ENCODE measurements at regions not wholly inside any gene's neighbourhood (a gene's known extent, or its start where the extent isn't known, plus 50 kb on each side); places are given as distances from the start of the nearest gene placed in this dataset.
A peak's percentile ranks its signal among the peaks of the same experiment; 100 is the strongest.

GRCh38 chr1:227428803-227429202, 110.5 kb upstream of the CDC42BPA start:
- H3K4me3 ChIP-seq (ENCODE audit: low read depth, low read length): no peak overlapping the region
- TF ChIP-seq CTCF (conservative IDR thresholded peaks at IDR 0.05; ENCODE audit: low read depth, low read length): no peak
- DNase-seq (ENCODE audit: low read depth): peak; percentile 87

DNA sequence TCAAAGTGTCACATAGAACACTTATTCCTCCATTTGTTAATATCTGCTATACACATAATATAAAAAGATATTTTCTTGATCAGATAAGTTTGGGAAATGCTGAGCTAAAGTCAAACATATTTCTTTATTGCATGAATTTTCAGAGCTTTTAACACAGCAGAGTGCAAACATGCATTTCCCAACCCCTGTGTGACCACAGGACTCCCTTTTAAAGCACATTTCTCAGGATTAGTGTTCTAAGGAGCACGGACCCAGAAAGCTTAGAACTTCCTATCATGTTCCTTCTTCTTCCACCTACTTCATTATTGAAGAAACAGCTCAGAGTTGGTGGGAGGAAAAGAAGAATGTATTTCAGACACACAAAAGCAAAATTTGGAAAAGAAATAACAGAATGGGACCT, 109.1 kb upstream of the CDC42BPA start:
- no peak overlapping the region for H3K4me3 ChIP-seq (ENCODE audit: low read depth, low read length)
- DNase-seq (ENCODE audit: low read depth): no peak
- no peak for TF ChIP-seq CTCF (conservative IDR thresholded peaks at IDR 0.05; ENCODE audit: low read depth, low read length)

- DNase-seq (ENCODE audit: low read depth): no peak
- no peak overlapping the region for H3K4me3 ChIP-seq (ENCODE audit: low read depth, low read length)
- TF ChIP-seq CTCF (conservative IDR thresholded peaks at IDR 0.05; ENCODE audit: low read depth, low read length): no peak
These were observed 106.7 kb upstream of the CDC42BPA start for GRCh38 chr1:227424953-227425352.

DNA sequence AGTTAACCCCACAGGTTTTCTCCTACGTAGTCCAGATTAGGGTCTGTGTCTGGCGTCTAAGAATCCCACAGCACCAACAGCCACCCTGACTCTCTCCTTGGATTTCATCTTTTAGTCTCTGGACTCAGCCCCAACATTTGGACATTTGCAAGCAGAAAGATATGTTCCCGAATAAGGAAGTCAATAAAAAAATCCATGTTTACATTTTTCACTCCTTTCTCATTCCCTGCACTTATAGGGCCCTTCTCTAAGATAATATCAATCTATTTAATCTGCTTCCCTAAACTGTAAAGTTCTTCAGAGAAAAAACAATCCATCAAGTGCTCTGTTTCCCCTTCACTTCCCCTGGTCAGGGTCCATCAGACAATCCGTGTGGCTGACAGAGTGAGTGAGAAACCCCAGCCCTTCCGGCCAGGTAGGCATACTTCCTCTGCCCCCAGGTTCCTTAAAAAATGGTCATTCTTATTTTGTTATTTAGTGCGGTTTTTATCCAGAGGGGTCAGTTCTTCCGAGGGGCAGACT, 105.9 kb upstream of the CDC42BPA start:
- no peak for DNase-seq (ENCODE audit: low read depth)
- no peak overlapping the region for H3K4me3 ChIP-seq (ENCODE audit: low read depth, low read length)
- no peak for TF ChIP-seq CTCF (conservative IDR thresholded peaks at IDR 0.05; ENCODE audit: low read depth, low read length)

DNA sequence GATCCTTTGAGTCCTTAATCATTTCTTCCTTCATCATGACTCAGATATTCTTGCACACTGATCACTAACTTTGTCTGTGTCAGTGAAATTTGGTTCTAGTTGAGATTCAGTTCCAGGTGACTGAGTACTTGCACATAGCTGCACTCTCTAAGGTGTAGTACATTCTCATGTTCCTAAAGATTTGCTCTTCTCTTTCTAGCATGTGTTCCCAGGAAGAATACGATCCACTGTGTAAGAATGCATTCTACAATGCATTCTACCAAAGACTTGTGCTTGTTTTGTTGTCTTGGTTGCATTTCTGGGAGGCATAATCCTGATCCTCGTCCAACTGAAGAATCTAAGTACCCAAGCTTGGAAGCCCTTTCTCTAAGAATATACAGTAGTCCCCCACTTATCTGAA, 104.3 kb upstream of the CDC42BPA start:
- H3K4me3 ChIP-seq (ENCODE audit: low read depth, low read length): no peak overlapping the region
- no peak for TF ChIP-seq CTCF (conservative IDR thresholded peaks at IDR 0.05; ENCODE audit: low read depth, low read length)
- DNase-seq (ENCODE audit: low read depth): no peak

DNA sequence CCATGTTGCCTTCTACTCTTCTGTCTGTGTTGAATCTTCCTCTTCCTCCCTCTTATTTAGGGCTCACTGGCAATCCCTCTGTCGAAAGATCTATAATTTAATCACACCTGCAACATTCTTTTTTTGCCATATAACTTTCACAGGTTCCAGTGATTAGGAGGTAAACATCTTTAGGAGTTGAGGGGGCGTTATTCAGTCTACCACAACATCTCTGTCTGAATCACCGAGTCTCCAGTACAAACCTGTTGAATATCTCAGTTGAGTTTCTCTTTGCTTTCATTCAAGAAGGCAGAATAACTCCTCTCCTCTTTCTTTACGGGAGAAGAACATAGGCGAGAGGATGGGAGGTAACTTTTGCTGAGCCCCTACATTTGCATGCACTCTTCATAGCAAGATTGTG, 101.9 kb upstream of the CDC42BPA start:
- no peak for TF ChIP-seq CTCF (conservative IDR thresholded peaks at IDR 0.05; ENCODE audit: low read depth, low read length)

DNA sequence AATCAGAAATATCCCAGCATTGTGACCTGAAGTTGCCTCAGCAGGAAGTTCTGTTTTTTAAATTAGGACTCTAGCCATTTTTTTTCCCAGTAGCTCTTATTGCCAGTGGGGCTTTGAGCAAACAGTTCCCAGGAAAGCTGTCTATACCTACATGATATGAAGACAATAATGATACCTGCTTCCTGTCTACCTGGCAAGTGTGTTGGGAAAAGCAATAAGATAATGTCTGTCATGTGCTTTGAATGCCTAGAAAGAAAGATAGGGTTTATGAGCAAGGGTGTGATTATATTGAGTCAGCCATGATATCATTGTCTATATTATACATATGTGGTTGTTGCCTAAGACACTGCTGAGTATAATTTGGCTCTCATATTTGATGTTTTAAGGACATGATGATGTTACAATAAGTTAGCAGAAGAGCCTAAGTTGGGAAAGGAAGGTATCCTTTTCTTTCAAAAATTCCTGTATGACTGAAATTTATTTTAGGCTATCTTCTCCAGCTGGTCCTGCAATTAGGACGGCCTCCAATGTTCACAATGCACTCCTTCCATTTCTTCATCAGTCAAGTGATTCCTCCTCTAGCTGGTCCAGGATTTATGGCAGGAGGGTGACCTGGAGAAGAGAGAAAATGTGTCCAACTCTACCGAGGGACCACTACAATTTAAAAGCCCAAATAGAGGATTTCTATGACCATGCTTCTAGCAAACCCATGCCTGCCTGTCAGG, 99.6 kb upstream of the CDC42BPA start:
- no peak overlapping the region for H3K4me3 ChIP-seq (ENCODE audit: low read depth, low read length)
- no peak for DNase-seq (ENCODE audit: low read depth)
- TF ChIP-seq CTCF (conservative IDR thresholded peaks at IDR 0.05; ENCODE audit: low read depth, low read length): no peak

More for the DNA sequence above, 101.9 kb upstream of the CDC42BPA start:
- DNase-seq (ENCODE audit: low read depth): no peak
- H3K4me3 ChIP-seq (ENCODE audit: low read depth, low read length): no peak overlapping the region
